ENCODE measurements at regions not wholly inside any gene's neighbourhood (a gene's known extent, or its start where the extent isn't known, plus 50 kb on each side); places are given as distances from the start of the nearest gene placed in this dataset.

- no peak for TF ChIP-seq REST (IDR thresholded peaks at IDR 0.05; ENCODE audit: low read depth)
- TF ChIP-seq POLR2A (IDR thresholded peaks at IDR 0.05; ENCODE audit: borderline replicate concordance, extremely low read depth, insufficient read depth, insufficient read length) = no peak
- no peak for TF ChIP-seq CTCF (IDR thresholded peaks at IDR 0.05 in 2 of 3, conservative IDR thresholded peaks at IDR 0.05 in 1 of 3; ENCODE audit: borderline replicate concordance in 1 of 3, insufficient read depth in 1 of 3, low read depth in 2 of 3, low read length in 2 of 3)
- no peak for TF ChIP-seq ZNF274 (IDR thresholded peaks at IDR 0.05; ENCODE audit: low read depth, low read length)
- TF ChIP-seq SP1 (IDR thresholded peaks at IDR 0.05; ENCODE audit: low read depth) = no peak
- TF ChIP-seq RAD21 (IDR thresholded peaks at IDR 0.05; ENCODE audit: low read depth) = no peak
- no peak for TF ChIP-seq ZFX (IDR thresholded peaks at IDR 0.05)
- TF ChIP-seq CEBPB (IDR thresholded peaks at IDR 0.05; ENCODE audit: low read depth) = no peak
- no peak for TF ChIP-seq ZBTB33 (IDR thresholded peaks at IDR 0.05; ENCODE audit: extremely low read depth, insufficient replicate concordance, low read length)
- no peak for TF ChIP-seq ATF3 (IDR thresholded peaks at IDR 0.05)
- TF ChIP-seq POLR2AphosphoS5 (IDR thresholded peaks at IDR 0.05; ENCODE audit: low read depth, low read length) = no peak
Measured at GRCh38 chr6:95084867-95085266, 492.5 kb upstream of the MANEA start.
